NCI-H146 (cell line): ENCODE measurements at regions not wholly inside any gene's neighbourhood (a gene's known extent, or its start where the extent isn't known, plus 50 kb on each side); places are given as distances from the start of the nearest gene placed in this dataset.

Experiments used
- DNase-seq: peaks from one replicate; lab custom pipeline; 2025; lab: John Stamatoyannopoulos, UW

- no peak for DNase-seq
Observed at GRCh38 chr2:235141411-235142128, 189.8 kb downstream of the SH3BP4 start.

- no peak for DNase-seq
Observed at GRCh38 chr2:235142601-235143000, 190.8 kb downstream of the SH3BP4 start.

GRCh38 chr2:235143789-235144188, 192.0 kb downstream of the SH3BP4 start:
- no peak for DNase-seq

- DNase-seq = no peak
Observed at GRCh38 chr2:235144291-235144690, 192.5 kb downstream of the SH3BP4 start.

GRCh38 chr2:235146206-235146605, 194.4 kb downstream of the SH3BP4 start:
- no peak for DNase-seq

- no peak for DNase-seq
Observed at GRCh38 chr2:235146871-235147565, 195.2 kb downstream of the SH3BP4 start.

- no peak for DNase-seq
Observed at GRCh38 chr2:235148201-235149170, 196.7 kb downstream of the SH3BP4 start.

GRCh38 chr2:235149240-235149659, 197.4 kb downstream of the SH3BP4 start:
- DNase-seq = no peak

- no peak for DNase-seq
Observed at GRCh38 chr2:235149736-235150135, 197.9 kb downstream of the SH3BP4 start.

- no peak for DNase-seq
Observed at GRCh38 chr2:235151152-235151551, 199.3 kb downstream of the SH3BP4 start.

GRCh38 chr2:235155163-235155562, 203.3 kb downstream of the SH3BP4 start:
- DNase-seq = no peak

- DNase-seq = no peak
Observed at GRCh38 chr2:235156055-235156454, 204.2 kb downstream of the SH3BP4 start.

GRCh38 chr2:235157746-235158482, 206.1 kb downstream of the SH3BP4 start:
- no peak for DNase-seq

GRCh38 chr2:235160281-235160810, 208.5 kb downstream of the SH3BP4 start:
- DNase-seq = no peak

- no peak for DNase-seq
Observed at GRCh38 chr2:235161565-235161964, 209.7 kb downstream of the SH3BP4 start.

- no peak for DNase-seq
Observed at GRCh38 chr2:235162082-235162836, 210.4 kb downstream of the SH3BP4 start.

GRCh38 chr2:235162837-235163197, 211.0 kb downstream of the SH3BP4 start:
- no peak for DNase-seq

- DNase-seq = no peak
Observed at GRCh38 chr2:235165136-235165535, 213.3 kb downstream of the SH3BP4 start.

- DNase-seq = no peak
Observed at GRCh38 chr2:235165631-235166030, 213.8 kb downstream of the SH3BP4 start.

GRCh38 chr2:235168174-235168979, 216.6 kb downstream of the SH3BP4 start:
- no peak for DNase-seq
